Progenitor cell of endocrine pancreas (in vitro differentiated cells): ENCODE measurements at regions not wholly inside any gene's neighbourhood (a gene's known extent, or its start where the extent isn't known, plus 50 kb on each side); places are given as distances from the start of the nearest gene placed in this dataset.

ENCODE experiments used
- DNase-seq: peaks from one replicate; pipeline ENCODE4 v3.0.0; 2021; ENCODE audit warnings: low spot score; ENCODE audit not compliant: unreplicated experiment
- H3K27ac Mint-ChIP-seq: 2 replicates; pipeline ENCODE4 v1.8.0; 2021; ENCODE audit warnings: mild to moderate bottlenecking, moderate library complexity, mixed read lengths
- H3K27me3 Mint-ChIP-seq: 2 replicates; pipeline ENCODE4 v1.8.0; 2021; ENCODE audit warnings: mixed read lengths
- H3K36me3 Mint-ChIP-seq: 2 replicates; pipeline ENCODE4 v1.8.0; 2022; ENCODE audit warnings: mixed read lengths; ENCODE audit not compliant: insufficient read depth
- H3K4me1 Mint-ChIP-seq: 2 replicates; pipeline ENCODE4 v1.8.0; 2021; ENCODE audit warnings: low read depth, mixed read lengths
- H3K4me3 Mint-ChIP-seq: 2 replicates; pipeline ENCODE4 v1.8.0; 2021; ENCODE audit warnings: low read depth, mild to moderate bottlenecking, moderate library complexity, mixed read lengths
- H3K9me3 Mint-ChIP-seq: 2 replicates; pipeline ENCODE4 v1.8.0; 2021; ENCODE audit warnings: low read depth, mixed read lengths
- TF ChIP-seq, protein P1 (sequence below): fragments of 200-600 bp; sonication (generic); IDR thresholded peaks from one replicate; pipeline ENCODE4 v1.5.0; 2021; ENCODE audit warnings: antibody characterized with exemption, mild to moderate bottlenecking; ENCODE audit not compliant: unreplicated experiment

DNA sequence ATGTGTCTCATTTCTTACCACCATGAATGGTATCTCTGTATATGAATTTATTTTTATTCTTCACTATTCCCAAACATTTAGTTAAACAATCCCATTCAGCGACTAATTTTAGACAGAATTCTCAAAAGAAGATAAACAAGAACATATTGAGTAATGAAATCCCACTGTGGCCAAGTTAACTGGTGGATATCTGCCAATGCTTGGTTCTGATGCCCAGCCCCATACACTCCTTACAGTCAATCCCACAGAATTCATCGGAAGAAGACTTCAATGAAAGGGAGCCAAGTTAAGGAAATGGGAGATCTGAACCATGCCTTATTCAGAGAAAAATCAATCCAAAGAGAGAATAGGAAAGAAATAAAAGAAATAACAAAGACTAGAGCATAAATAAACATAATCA lies 518.0 kb downstream of the XPNPEP1 start:
- no peak for DNase-seq
- Mint-ChIP-seq H3K9me3 (no peaks in the 10 kb centered on the region), H3K36me3 (no peaks in the 10 kb centered on the region), H3K27me3 (no peaks in the 10 kb centered on the region), H3K4me3 (no peak overlapping the region), H3K4me1 (no peaks in the 10 kb centered on the region), H3K27ac (no peak overlapping the region)
- TF ChIP-seq, protein P1, sequence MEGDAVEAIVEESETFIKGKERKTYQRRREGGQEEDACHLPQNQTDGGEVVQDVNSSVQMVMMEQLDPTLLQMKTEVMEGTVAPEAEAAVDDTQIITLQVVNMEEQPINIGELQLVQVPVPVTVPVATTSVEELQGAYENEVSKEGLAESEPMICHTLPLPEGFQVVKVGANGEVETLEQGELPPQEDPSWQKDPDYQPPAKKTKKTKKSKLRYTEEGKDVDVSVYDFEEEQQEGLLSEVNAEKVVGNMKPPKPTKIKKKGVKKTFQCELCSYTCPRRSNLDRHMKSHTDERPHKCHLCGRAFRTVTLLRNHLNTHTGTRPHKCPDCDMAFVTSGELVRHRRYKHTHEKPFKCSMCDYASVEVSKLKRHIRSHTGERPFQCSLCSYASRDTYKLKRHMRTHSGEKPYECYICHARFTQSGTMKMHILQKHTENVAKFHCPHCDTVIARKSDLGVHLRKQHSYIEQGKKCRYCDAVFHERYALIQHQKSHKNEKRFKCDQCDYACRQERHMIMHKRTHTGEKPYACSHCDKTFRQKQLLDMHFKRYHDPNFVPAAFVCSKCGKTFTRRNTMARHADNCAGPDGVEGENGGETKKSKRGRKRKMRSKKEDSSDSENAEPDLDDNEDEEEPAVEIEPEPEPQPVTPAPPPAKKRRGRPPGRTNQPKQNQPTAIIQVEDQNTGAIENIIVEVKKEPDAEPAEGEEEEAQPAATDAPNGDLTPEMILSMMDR, result no peak

DNA sequence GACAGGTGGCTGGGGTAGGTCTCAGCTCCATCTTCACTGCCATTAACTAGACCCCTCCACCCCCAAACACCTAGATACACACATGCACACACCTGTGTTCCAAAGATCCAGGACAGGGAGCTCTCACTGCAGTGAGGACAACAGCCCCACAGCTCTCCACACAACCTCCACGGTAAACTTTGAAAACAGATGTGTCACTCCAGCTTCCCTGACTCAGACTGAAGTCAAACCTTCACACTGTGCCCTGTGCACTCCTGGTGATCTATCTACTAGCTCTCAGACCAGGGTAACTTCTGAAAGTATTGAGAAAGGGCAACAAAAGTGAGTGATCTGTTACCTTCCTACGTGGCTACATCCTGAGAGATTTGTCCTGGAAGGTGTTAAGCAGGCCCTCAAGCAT lies 519.8 kb downstream of the XPNPEP1 start:
- H3K4me1 Mint-ChIP-seq, result no peaks in the 10 kb centered on the region
- H3K27ac Mint-ChIP-seq, result no peak overlapping the region
- TF ChIP-seq, protein P1, result no peak
- H3K27me3 Mint-ChIP-seq, result no peaks in the 10 kb centered on the region
- no peaks in the 10 kb centered on the region for H3K36me3 Mint-ChIP-seq
- H3K4me3 Mint-ChIP-seq, result no peak overlapping the region
- H3K9me3 Mint-ChIP-seq, result no peaks in the 10 kb centered on the region
- no peak for DNase-seq

DNA sequence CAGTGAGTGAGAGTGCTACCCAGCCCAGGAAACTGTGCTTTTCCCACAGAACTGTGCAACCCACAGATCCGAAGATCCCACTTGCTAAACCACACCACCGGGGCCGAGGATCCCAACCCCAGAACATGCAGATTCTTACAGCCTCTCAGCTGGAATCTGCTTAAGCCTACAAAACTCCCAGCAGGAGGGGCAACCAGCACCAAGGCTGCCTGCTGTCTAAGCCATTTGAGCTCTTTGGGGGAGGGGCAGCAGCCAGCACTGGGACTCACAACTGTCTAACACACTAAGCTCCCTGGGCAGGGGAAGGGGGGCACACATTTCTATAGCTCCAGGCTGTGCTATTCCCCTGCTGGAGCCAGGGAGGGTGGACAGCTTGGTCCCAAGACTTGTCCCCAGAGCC lies 529.9 kb downstream of the XPNPEP1 start:
- no peaks in the 10 kb centered on the region for H3K36me3 Mint-ChIP-seq
- peaks cover 17% of the 10 kb centered on the region for H3K9me3 Mint-ChIP-seq
- TF ChIP-seq, protein P1, result no peak
- H3K4me3 Mint-ChIP-seq, result no peak overlapping the region
- no peaks in the 10 kb centered on the region for H3K4me1 Mint-ChIP-seq
- DNase-seq, result no peak
- H3K27ac Mint-ChIP-seq, result no peak overlapping the region
- no peaks in the 10 kb centered on the region for H3K27me3 Mint-ChIP-seq

DNA sequence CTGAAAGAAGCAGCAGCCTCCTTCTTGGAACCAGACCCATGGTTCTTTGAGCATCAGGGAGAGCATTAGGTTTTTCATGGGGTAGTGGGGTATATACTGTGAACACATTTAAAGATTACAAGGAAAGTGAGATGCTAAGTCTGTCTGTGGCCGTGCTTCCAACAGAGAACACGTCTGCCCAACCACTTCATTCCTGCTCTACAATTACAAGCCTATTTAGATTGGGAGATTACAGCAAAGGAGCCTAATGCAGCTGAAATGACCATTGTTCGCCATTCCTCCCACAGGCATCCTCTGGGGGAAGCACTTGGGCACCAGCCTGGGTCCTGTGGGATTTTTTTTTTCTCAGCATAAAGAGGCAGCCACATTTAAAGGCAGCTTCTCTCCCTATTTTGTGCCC lies 536.4 kb downstream of the XPNPEP1 start:
- H3K9me3 Mint-ChIP-seq, result no peaks in the 10 kb centered on the region
- DNase-seq, result no peak
- H3K27ac Mint-ChIP-seq, result no peak overlapping the region

DNA sequence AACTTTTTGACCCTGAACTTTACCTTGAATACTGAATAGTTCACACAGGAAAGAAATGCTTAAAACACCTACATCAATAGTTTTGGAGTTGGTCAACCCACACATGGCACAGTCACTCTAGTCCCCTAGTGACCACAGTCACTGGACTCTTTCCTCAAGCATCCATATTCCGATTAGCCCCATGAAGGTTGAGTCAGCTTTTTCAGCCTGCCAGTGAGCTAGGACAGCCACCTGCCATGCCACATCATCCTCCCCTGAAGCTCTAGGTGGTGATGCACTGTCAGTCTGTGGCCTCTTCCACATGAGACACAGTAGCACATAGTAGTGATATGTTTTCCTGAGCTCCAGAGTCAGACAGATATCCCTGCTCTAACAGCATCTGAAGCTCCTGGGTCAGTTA lies 537.2 kb downstream of the XPNPEP1 start:
- TF ChIP-seq, protein P1, result no peak
- DNase-seq, result no peak
- no peak overlapping the region for H3K4me3 Mint-ChIP-seq

More for the DNA sequence above, 536.4 kb downstream of the XPNPEP1 start:
- H3K4me3 Mint-ChIP-seq, result no peak overlapping the region
- TF ChIP-seq, protein P1, result no peak
- H3K4me1 Mint-ChIP-seq, result peaks cover 13% of the 10 kb centered on the region
- no peaks in the 10 kb centered on the region for H3K27me3 Mint-ChIP-seq
- no peaks in the 10 kb centered on the region for H3K36me3 Mint-ChIP-seq

More for the DNA sequence above, 537.2 kb downstream of the XPNPEP1 start:
- Mint-ChIP-seq H3K9me3 (no peaks in the 10 kb centered on the region), H3K27ac (no peak overlapping the region), H3K36me3 (no peaks in the 10 kb centered on the region), H3K27me3 (no peaks in the 10 kb centered on the region), H3K4me1 (peaks cover 15% of the 10 kb centered on the region)
